HEK293 (cell line): ENCODE measurements at regions not wholly inside any gene's neighbourhood (a gene's known extent, or its start where the extent isn't known, plus 50 kb on each side); places are given as distances from the start of the nearest gene placed in this dataset.

Experiments
- CTCF ChIP-seq: fragments of 450-650 bp; formaldehyde crosslinking; IDR thresholded peaks from 2 replicates; pipeline ENCODE4 v1.5.1; 2016; ENCODE audit warnings: missing biosample characterization, missing genetic modification characterization
- YY2 ChIP-seq: fragments of 450-650 bp; formaldehyde crosslinking; IDR thresholded peaks from 2 replicates; pipeline ENCODE4 v1.5.1; 2016; ENCODE audit warnings: missing biosample characterization, missing genetic modification characterization
- ZNF830 ChIP-seq: fragments of 450-650 bp; IDR thresholded peaks from 2 replicates; pipeline ENCODE4 v1.5.0; 2018; ENCODE audit warnings: missing biosample characterization, missing genetic modification characterization, low read depth, mild to moderate bottlenecking, moderate library complexity

DNA sequence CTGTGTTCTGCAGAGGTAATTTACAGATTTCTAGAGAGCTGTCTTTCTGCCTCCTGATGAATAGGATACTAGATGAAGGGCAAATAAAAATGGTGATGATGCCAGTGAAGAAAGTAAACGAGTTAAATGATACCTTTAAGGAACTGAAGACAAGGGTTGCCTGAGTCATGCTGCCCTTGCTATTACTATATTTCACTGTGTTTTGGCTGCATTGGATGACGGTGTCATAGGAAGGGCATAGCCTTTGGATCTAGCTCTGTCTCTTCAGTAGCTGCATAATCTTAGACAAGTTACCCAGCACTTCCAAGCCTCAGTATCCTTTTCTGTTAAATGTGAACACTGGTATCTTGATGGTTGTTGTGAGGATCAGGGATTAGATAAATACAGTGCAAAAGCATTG lies 131.5 kb upstream of the FGGY start:
- no peak for TF ChIP-seq ZNF830
- no peak for TF ChIP-seq YY2 (tag by site-specific recombination)
- TF ChIP-seq CTCF (tag by site-specific recombination), result no peak
